ENCODE measurements at regions not wholly inside any gene's neighbourhood (a gene's known extent, or its start where the extent isn't known, plus 50 kb on each side); places are given as distances from the start of the nearest gene placed in this dataset.

GRCh38 chr13:28569886-28570285, 75.0 kb upstream of the FLT1 start:
- H3K27me3 Mint-ChIP-seq (ENCODE audit: unreplicated experiment): no peaks in the 10 kb centered on the region
- H3K9me3 Mint-ChIP-seq (ENCODE audit: unreplicated experiment): peaks cover 6% of the 10 kb centered on the region
- TF ChIP-seq CTCF (IDR thresholded peaks at IDR 0.05): no peak
- H3K27ac Mint-ChIP-seq (ENCODE audit: unreplicated experiment): no peak overlapping the region
- H3K36me3 Mint-ChIP-seq (ENCODE audit: unreplicated experiment): no peaks in the 10 kb centered on the region
- no peak for DNase-seq (ENCODE audit: extremely low spot score, unreplicated experiment)
- H3K4me3 Mint-ChIP-seq (ENCODE audit: unreplicated experiment): no peak overlapping the region
- peaks cover under 1% of the 10 kb centered on the region for H3K4me1 Mint-ChIP-seq (ENCODE audit: unreplicated experiment)

DNA sequence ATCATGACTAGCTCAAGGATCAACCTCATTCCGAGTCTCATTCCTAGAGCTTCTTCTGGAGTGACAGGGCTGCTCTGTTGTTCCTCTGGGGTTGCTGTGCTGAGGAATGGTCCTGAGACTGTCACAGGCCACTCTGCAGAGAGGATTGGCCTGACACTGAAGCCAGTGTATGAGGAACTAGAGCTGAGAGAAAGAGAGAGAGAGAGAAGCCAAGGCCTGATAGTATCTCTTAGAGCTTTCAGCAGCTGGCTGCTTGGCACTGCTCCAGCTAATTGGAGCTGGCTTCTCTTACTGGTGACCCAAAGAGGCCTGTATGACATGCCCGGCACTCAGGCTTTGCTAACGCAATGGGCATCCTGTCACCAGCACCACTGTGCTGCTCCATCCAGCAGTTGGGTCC, 73.4 kb upstream of the FLT1 start:
- TF ChIP-seq CTCF (IDR thresholded peaks at IDR 0.05): no peak
- Mint-ChIP-seq H3K36me3 (ENCODE audit: unreplicated experiment) (no peaks in the 10 kb centered on the region), H3K27me3 (ENCODE audit: unreplicated experiment) (no peaks in the 10 kb centered on the region), H3K27ac (ENCODE audit: unreplicated experiment) (no peak overlapping the region), H3K9me3 (ENCODE audit: unreplicated experiment) (no peaks in the 10 kb centered on the region), H3K4me3 (ENCODE audit: unreplicated experiment) (no peak overlapping the region), H3K4me1 (ENCODE audit: unreplicated experiment) (peaks cover 1% of the 10 kb centered on the region)
- no peak for DNase-seq (ENCODE audit: extremely low spot score, unreplicated experiment)

GRCh38 chr13:28566891-28567290, 72.0 kb upstream of the FLT1 start:
- H3K36me3 Mint-ChIP-seq (ENCODE audit: unreplicated experiment): no peaks in the 10 kb centered on the region
- TF ChIP-seq CTCF (IDR thresholded peaks at IDR 0.05): no peak
- H3K9me3 Mint-ChIP-seq (ENCODE audit: unreplicated experiment): no peaks in the 10 kb centered on the region
- H3K27me3 Mint-ChIP-seq (ENCODE audit: unreplicated experiment): no peaks in the 10 kb centered on the region
- no peak overlapping the region for H3K4me3 Mint-ChIP-seq (ENCODE audit: unreplicated experiment)
- no peak for DNase-seq (ENCODE audit: extremely low spot score, unreplicated experiment)
- no peak overlapping the region for H3K27ac Mint-ChIP-seq (ENCODE audit: unreplicated experiment)
- H3K4me1 Mint-ChIP-seq (ENCODE audit: unreplicated experiment): peaks cover 1% of the 10 kb centered on the region

GRCh38 chr13:28566283-28566682, 71.4 kb upstream of the FLT1 start:
- Mint-ChIP-seq H3K27me3 (ENCODE audit: unreplicated experiment) (no peaks in the 10 kb centered on the region), H3K27ac (ENCODE audit: unreplicated experiment) (no peak overlapping the region), H3K9me3 (ENCODE audit: unreplicated experiment) (no peaks in the 10 kb centered on the region), H3K36me3 (ENCODE audit: unreplicated experiment) (no peaks in the 10 kb centered on the region), H3K4me3 (ENCODE audit: unreplicated experiment) (no peak overlapping the region), H3K4me1 (ENCODE audit: unreplicated experiment) (peaks cover 1% of the 10 kb centered on the region)
- no peak for DNase-seq (ENCODE audit: extremely low spot score, unreplicated experiment)
- TF ChIP-seq CTCF (IDR thresholded peaks at IDR 0.05): no peak

DNA sequence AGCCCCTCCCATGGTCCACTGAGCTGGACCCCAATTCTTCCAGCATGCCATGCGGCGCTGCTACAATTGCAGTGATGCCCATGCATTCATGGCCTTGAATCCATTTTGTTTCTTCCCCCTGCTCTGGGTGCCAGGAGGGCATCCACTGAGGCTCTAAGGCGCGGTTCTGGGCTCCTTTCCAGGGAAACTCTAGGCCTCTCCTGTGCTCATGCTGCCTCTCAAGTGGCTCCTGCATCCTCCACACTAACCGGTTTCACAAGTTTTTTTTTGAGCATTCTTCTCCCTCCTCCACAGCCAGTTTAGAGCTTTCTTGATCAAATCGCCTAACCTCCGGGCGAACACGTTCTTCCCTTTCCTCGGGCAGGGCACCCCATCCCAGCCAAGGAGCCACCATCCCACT, 69.1 kb upstream of the FLT1 start:
- H3K4me3 Mint-ChIP-seq (ENCODE audit: unreplicated experiment): no peak overlapping the region
- no peaks in the 10 kb centered on the region for H3K36me3 Mint-ChIP-seq (ENCODE audit: unreplicated experiment)
- peaks cover 4% of the 10 kb centered on the region for H3K4me1 Mint-ChIP-seq (ENCODE audit: unreplicated experiment)
- no peak overlapping the region for H3K27ac Mint-ChIP-seq (ENCODE audit: unreplicated experiment)
- no peak for DNase-seq (ENCODE audit: extremely low spot score, unreplicated experiment)
- H3K9me3 Mint-ChIP-seq (ENCODE audit: unreplicated experiment): no peaks in the 10 kb centered on the region
- no peaks in the 10 kb centered on the region for H3K27me3 Mint-ChIP-seq (ENCODE audit: unreplicated experiment)
- TF ChIP-seq CTCF (IDR thresholded peaks at IDR 0.05): no peak

Data from osteocyte (in vitro differentiated cells).